Islet precursor cell (in vitro differentiated cells): ENCODE measurements at regions not wholly inside any gene's neighbourhood (a gene's known extent, or its start where the extent isn't known, plus 50 kb on each side); places are given as distances from the start of the nearest gene placed in this dataset.

Experiments used
- DNase-seq: peaks from one replicate; pipeline ENCODE4 v3.0.0-alpha.2; 2018

GRCh38 chr10:4730998-4731397, 95.0 kb upstream of the AKR1E2 start:
- no peak for DNase-seq

GRCh38 chr10:4725917-4726606, 99.9 kb upstream of the AKR1E2 start:
- DNase-seq: no peak

GRCh38 chr10:4723860-4724259, 102.1 kb upstream of the AKR1E2 start:
- no peak for DNase-seq

- DNase-seq: no peak
These were observed 103.8 kb upstream of the AKR1E2 start for GRCh38 chr10:4721999-4722753.

GRCh38 chr10:4720463-4720862, 105.5 kb upstream of the AKR1E2 start:
- DNase-seq: no peak

GRCh38 chr10:4719671-4720070, 106.3 kb upstream of the AKR1E2 start:
- DNase-seq: no peak

GRCh38 chr10:4719036-4719435, 107.0 kb upstream of the AKR1E2 start:
- no peak for DNase-seq

- no peak for DNase-seq
These were observed 107.5 kb upstream of the AKR1E2 start for GRCh38 chr10:4718544-4718943.

GRCh38 chr10:4717670-4718069, 108.3 kb upstream of the AKR1E2 start:
- DNase-seq: no peak

GRCh38 chr10:4710858-4711257, 115.1 kb upstream of the AKR1E2 start:
- no peak for DNase-seq

GRCh38 chr10:4708123-4708759, 117.8 kb upstream of the AKR1E2 start:
- DNase-seq: no peak

- DNase-seq: no peak
These were observed 118.8 kb upstream of the AKR1E2 start for GRCh38 chr10:4707221-4707620.

- no peak for DNase-seq
These were observed 121.9 kb upstream of the AKR1E2 start for GRCh38 chr10:4704034-4704545.

GRCh38 chr10:4701016-4701415, 125.0 kb upstream of the AKR1E2 start:
- DNase-seq: no peak

GRCh38 chr10:4699950-4700730, 125.9 kb upstream of the AKR1E2 start:
- DNase-seq: no peak

GRCh38 chr10:4698075-4698474, 127.9 kb upstream of the AKR1E2 start:
- no peak for DNase-seq

GRCh38 chr10:4696186-4696585, 129.8 kb upstream of the AKR1E2 start:
- no peak for DNase-seq

GRCh38 chr10:4693967-4694366, 132.0 kb upstream of the AKR1E2 start:
- no peak for DNase-seq

GRCh38 chr10:4692206-4692605, 133.8 kb upstream of the AKR1E2 start:
- DNase-seq: no peak

- DNase-seq: no peak
These were observed 134.2 kb upstream of the AKR1E2 start for GRCh38 chr10:4691776-4692175.

- no peak for DNase-seq
These were observed 134.7 kb upstream of the AKR1E2 start for GRCh38 chr10:4691301-4691700.

GRCh38 chr10:4688601-4689000, 137.4 kb upstream of the AKR1E2 start:
- no peak for DNase-seq

- no peak for DNase-seq
These were observed 137.8 kb upstream of the AKR1E2 start for GRCh38 chr10:4688168-4688567.
